ENCODE measurements at regions not wholly inside any gene's neighbourhood (a gene's known extent, or its start where the extent isn't known, plus 50 kb on each side); places are given as distances from the start of the nearest gene placed in this dataset.

GRCh38 chr21:23732776-23733175 lies 1874.5 kb downstream of the MRPL39 start:
- no peak for DNase-seq (ENCODE audit: low read depth)

GRCh38 chr21:23729331-23729730 lies 1878.0 kb downstream of the MRPL39 start:
- no peak for DNase-seq (ENCODE audit: low read depth)

DNA sequence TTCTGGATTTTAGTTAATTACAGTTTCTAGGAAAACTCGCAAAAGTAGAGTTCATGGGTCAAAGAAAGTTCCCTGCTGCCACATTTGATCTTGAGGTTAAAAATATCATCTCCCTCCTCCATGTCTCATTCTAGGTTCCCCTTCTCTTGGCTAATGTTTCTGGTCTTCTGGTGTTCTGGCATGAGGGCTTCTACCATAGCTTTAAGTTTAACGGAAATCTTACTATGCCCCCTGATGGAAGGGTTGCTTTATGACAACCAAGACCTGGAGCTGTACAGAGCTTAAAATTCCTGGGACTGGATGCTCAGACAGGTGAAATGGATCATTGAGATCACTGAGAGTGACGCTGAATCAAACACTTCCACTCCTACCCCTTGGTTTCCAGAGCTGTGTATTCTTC lies 1881.7 kb downstream of the MRPL39 start:
- no peak for DNase-seq (ENCODE audit: low read depth)

- no peak for DNase-seq (ENCODE audit: low read depth)
These were observed 1888.6 kb downstream of the MRPL39 start for GRCh38 chr21:23718446-23719285.

GRCh38 chr21:23712166-23712565 lies 1895.1 kb downstream of the MRPL39 start:
- DNase-seq (ENCODE audit: low read depth), result no peak

DNA sequence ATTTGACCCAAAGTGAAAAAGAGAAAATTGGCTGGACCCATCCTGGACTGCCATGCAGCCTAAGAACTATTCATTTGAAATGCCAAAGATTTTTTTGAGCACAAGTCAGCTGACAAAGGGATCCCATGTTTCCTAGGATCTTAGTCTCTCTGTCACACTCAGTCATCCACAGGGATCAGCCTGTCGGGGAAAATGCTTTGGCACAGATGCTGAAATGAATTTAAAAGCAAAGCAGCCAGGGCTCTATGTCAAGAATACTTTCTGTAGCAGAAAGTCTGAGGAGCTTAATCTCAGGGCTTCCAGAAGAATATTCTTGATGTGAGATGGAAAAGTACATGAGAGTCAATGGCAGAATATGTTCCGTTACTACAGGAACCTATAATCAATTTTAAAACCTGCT lies 1900.8 kb downstream of the MRPL39 start:
- no peak for DNase-seq (ENCODE audit: low read depth)

GRCh38 chr21:23699402-23699801 lies 1907.9 kb downstream of the MRPL39 start:
- DNase-seq (ENCODE audit: low read depth), result no peak

DNA sequence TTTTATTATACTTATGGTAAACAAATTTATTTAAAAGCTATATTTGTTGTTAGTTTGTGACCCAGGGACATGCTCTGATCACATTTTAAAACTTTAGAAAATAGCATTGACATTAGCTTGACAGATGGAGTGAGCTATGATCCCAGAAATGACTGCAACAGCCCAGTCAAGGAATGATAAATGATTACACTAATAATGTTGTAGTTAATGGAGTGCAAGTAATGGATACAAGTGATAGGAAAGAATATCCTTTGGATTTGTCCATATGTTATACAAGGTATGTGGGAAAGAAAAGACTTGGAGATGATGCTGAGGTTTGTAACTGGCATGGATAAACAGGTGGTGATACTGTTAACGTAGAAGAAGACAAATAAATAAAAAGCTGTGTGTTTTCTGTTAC lies 1908.7 kb downstream of the MRPL39 start:
- DNase-seq (ENCODE audit: low read depth), result no peak

DNA sequence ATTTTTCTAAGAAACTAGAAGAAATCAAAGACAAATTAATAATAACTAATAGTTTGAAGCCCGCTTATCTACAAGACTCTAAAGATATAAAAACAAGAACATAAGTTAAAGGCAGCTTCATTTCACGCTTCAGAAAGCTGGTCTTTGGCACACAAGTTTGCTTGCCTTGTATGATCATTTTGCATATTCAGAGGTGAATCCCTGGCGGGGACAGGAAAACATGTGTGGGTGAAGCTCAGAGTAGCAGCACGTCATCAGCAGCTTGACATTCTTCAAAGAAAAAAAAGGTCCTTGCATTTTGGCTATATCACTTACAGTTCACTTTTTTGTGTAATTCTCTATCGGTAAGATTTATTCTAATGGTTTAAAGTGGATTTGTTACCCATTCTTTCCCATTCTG lies 1911.8 kb downstream of the MRPL39 start:
- DNase-seq (ENCODE audit: low read depth), result no peak

DNA sequence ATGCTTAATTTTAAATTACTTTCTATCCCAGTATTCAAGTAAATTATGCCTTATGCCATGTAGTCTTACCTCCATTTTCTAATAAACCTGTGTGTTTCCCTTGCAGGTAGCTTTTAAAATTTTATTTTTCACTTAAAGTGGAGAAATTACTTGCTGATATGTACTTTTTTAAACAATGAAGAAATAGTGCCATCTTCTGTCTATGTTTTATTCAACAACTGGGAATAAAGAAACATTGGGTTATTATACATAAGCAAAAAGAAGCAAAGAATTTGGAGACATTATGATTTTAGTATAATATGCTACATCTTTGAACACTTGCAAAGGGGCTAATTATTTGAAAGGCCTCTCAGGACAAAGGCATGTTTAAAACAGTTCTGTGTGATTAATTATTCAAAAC lies 1912.9 kb downstream of the MRPL39 start:
- no peak for DNase-seq (ENCODE audit: low read depth)

DNA sequence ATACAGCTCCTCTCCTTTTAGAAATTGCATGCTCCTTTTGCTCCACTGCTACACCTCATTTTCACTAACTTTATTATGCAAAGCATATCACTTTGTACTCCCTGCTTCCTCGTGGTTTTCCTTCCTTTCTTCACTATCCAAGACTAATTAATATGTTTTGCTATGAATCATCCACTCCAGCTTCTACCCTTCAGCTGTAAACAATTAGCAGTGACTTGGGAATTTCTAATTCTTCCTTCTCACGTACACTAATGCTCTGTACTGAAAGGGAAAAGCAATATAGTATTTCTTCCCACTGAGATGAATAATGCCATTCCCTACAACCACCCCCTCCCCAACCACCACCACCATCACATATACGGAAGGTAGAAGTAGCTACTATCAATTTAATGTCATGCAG lies 1917.0 kb downstream of the MRPL39 start:
- DNase-seq (ENCODE audit: low read depth), result no peak

GRCh38 chr21:23686737-23687523 lies 1920.4 kb downstream of the MRPL39 start:
- no peak for DNase-seq (ENCODE audit: low read depth)

DNA sequence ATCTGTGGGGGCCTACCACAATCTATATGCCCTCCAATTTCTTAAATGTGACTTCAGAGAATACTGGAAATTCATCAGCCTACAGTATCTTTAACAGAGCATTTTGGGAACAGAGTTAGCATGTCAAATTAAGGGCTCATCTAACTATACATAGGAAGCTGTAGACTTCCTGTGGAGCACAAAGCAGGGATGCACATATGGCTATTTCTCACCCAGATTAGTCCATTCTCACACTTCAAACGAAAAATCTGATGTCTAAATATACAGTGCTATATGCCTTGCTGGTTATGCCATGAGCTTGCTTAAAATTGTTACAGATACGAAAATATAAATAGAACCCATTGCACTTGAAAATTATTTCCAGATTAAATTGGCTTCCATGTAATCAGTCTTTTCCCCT lies 1922.8 kb downstream of the MRPL39 start:
- no peak for DNase-seq (ENCODE audit: low read depth)

GRCh38 chr21:23664193-23664694 lies 1943.0 kb downstream of the MRPL39 start:
- DNase-seq (ENCODE audit: low read depth), result no peak

DNA sequence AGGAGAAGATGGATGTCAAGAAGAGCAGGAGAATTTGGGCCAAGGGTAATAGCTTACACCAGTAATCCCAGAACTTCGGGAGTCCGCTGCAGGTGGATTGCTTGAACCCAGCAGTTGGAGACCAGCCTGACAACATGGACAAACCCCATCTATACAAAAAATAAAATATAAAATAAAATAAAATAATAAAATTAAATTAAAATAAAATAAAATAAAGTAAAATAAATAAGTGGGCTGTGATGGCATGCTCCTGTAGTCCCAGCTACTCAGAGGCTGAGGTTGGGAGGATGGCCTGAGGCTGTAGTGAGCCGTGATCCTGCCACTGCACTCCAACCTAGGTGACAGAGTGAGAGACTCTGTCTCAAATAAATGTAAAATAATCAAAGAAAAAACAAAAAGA lies 1946.7 kb downstream of the MRPL39 start:
- no peak for DNase-seq (ENCODE audit: low read depth)

DNA sequence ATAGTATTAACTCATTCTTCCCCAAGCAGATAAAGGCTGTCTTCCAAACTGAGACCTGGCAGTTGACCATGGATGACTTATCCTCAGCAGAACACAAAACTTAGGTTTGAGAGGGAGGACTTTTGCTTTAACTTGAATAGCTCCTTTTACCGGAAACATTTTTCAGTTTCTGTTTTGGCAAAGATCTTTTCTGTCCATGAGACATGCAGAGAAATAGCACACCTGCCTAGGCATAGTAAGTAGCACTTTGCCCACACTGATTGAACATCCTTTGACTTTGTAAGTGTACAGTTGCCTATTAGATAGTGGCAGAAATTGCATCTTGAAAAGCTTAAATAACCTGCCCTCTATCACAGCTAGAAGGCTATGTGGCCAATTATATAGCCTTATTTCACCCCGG lies 1962.5 kb downstream of the MRPL39 start:
- DNase-seq (ENCODE audit: low read depth), result no peak

DNA sequence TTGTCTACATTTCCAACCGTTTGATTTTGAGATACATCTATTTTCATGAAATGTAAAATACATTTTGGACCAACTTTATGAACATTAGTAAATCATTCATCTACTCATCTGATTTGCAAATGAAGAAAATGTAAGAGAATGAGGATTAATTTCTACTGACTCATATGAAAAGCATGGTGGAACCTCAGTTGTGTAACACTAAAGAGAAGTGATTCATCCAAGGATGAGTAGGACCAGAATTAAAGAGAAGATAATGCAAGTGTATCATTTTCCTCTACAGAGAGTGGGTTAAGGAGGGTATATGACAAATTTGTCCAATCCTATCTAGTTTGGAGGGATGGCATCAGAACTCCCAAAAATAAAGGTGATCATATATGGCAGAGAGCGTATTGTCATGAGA lies 1967.6 kb downstream of the MRPL39 start:
- DNase-seq (ENCODE audit: low read depth), result no peak

- DNase-seq (ENCODE audit: low read depth), result no peak
These were observed 1969.1 kb downstream of the MRPL39 start for GRCh38 chr21:23638131-23638695.

DNA sequence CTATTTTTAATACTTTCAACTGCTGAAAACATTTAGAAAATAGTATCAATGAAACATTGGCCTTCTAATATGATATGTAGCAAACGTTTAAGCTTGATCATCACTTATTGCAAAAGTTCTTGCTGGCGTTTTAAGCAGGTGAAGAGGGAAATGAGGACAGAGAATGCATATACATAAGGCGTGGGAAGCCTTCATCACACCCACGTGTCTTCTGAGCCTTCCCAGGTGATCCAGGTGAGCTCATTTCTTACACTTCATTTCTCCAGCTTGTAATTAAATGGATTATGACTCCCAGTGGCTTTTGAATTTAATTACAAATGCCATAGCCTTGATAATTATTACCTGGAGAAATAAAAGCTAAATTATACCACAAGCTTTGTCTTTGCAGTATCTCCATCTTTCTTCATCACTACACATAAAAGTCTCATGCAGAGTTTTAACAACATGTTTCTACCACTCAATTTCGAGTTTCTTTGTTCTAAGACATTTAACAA lies 1973.8 kb downstream of the MRPL39 start:
- DNase-seq (ENCODE audit: low read depth), result no peak

DNA sequence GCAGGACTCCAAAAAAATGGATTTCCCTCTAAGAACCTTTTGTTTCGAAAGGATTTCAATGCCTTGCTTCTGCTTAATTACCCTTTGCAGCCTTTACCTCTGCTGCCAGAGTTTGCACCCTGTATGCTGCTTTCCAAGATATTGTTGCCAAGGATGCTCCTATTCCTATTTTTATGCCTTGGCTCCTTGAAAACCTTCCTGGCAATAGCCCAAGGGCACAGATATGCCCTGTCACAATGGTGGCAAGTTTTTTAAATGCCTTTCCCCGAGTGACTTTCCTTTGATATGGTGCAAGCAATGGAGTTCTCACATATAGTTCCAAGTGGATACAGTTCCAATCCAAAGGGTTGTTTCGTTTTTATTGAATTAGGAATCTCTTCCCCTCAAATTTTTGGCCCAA lies 1983.0 kb downstream of the MRPL39 start:
- DNase-seq (ENCODE audit: low read depth), result no peak

- no peak for DNase-seq (ENCODE audit: low read depth)
These were observed 1994.3 kb downstream of the MRPL39 start for GRCh38 chr21:23613014-23613413.

GRCh38 chr21:23612210-23612609 lies 1995.1 kb downstream of the MRPL39 start:
- DNase-seq (ENCODE audit: low read depth), result no peak
